GM12878 (cell line): ENCODE measurements at regions not wholly inside any gene's neighbourhood (a gene's known extent, or its start where the extent isn't known, plus 50 kb on each side); places are given as distances from the start of the nearest gene placed in this dataset.

Experiments used
- ATAC-seq: fragments of 200-7000 bp; cut with Tn5 transposase; 3 replicates; pipeline ENCODE4 v1.9.1; 2020; ENCODE audit warnings: mild to moderate bottlenecking, moderate library complexity
- BruUV-seq: library from RNA; stranded (reverse); fragments of 400-500 nt; replicated peaks from 2 replicates; lab custom pipeline; 2021; lab: Mats Ljungman, UMichigan
- CTCF ChIA-PET: fragments of 300-600 bp; sonication (Branson Sonifier 250); formaldehyde crosslinking; extraction: SDS; loops from one replicate; lab custom pipeline; 2021; ENCODE audit warnings: inconsistent platforms; lab: Yijun Ruan, JAX
- POLR2A ChIA-PET: fragments of 350-600 bp; formaldehyde crosslinking; extraction: SDS; loops from one replicate; lab custom pipeline; 2021; ENCODE audit warnings: inconsistent platforms; lab: Charles Lee
- RAD21 ChIA-PET: fragments of 300-600 bp; sonication (Branson Sonifier 250); formaldehyde crosslinking; loops from one replicate; lab custom pipeline; 2023; ENCODE audit warnings: antibody characterized with exemption; ENCODE audit not compliant: unreplicated experiment; lab: Charles Lee
- SMC1A ChIA-PET: fragments of 300-600 bp; sonication (Branson Sonifier 250); formaldehyde crosslinking; loops from one replicate; lab custom pipeline; 2023; ENCODE audit not compliant: unreplicated experiment, uncharacterized antibody; lab: Charles Lee
- DNase-seq: peaks from one replicate; pipeline ENCODE4 v3.0.0-alpha.2; 2011; ENCODE audit warnings: low read depth, low spot score
- FAIRE-seq: peaks from 3 replicates; lab custom pipeline; 2011; peaks lifted over from hg19 to GRCh38; lab: Jason Lieb, UNC
- H2AFZ ChIP-seq: 2 replicates; pipeline ENCODE4 v1.6.0; 2011; ENCODE audit warnings: low read depth, low read length, control low read depth; ENCODE audit not compliant: control insufficient read depth
- H3K27ac ChIP-seq: 2 replicates; pipeline ENCODE4 v1.5.1; 2011; ENCODE audit warnings: control low read depth; ENCODE audit not compliant: control insufficient read depth, insufficient read depth
- H3K27me3 ChIP-seq, 2 experiments: replicated peaks in 1 of 2; 2 replicates each; pipeline versions ENCODE4 v1.6.0 to v1.6.1; 2011; ENCODE audit warnings: low read length in 1 of 2; ENCODE audit not compliant: control insufficient read depth in 2 of 2, insufficient read depth in 2 of 2
- H3K36me3 ChIP-seq, 2 experiments: 2 replicates each; pipeline ENCODE4 v1.5.1; 2011; ENCODE audit warnings: low read length in 1 of 2; ENCODE audit not compliant: control insufficient read depth in 2 of 2, insufficient read depth in 2 of 2
- H3K4me1 ChIP-seq: 2 replicates; pipeline ENCODE4 v1.6.1; 2011; ENCODE audit warnings: mild to moderate bottlenecking, low read length, moderate library complexity, mixed read lengths; ENCODE audit not compliant: control insufficient read depth, insufficient read depth
- H3K4me2 ChIP-seq: 2 replicates; pipeline ENCODE4 v1.6.0; 2011; ENCODE audit warnings: control low read depth; ENCODE audit not compliant: control insufficient read depth, insufficient read depth
- H3K4me3 ChIP-seq: fragments of 200-600 bp; sonication (generic); 2 replicates; pipeline ENCODE4 v1.5.1; 2016
- H3K79me2 ChIP-seq: 2 replicates; pipeline ENCODE4 v1.6.0; 2011; ENCODE audit warnings: low read length; ENCODE audit not compliant: control insufficient read depth, insufficient read depth
- H3K9ac ChIP-seq: 2 replicates; pipeline ENCODE4 v1.8.0; 2011; ENCODE audit warnings: low read length, control low read depth, mixed read lengths; ENCODE audit not compliant: control insufficient read depth, insufficient read depth
- H3K9me3 ChIP-seq: replicated peaks from 3 replicates; pipeline ENCODE4 v1.5.1; 2011; ENCODE audit warnings: mild to moderate bottlenecking, low read length; ENCODE audit not compliant: control insufficient read depth, insufficient read depth
- H4K20me1 ChIP-seq: 2 replicates; pipeline ENCODE4 v1.6.0; 2011; ENCODE audit not compliant: control insufficient read depth, insufficient read depth
- CREM ChIP-seq: IDR thresholded peaks from 2 replicates; pipeline ENCODE4 v1.6.1; 2014; ENCODE audit warnings: antibody characterized with exemption, low read depth
- E4F1 ChIP-seq: fragments of 450-650 bp; IDR thresholded peaks from 2 replicates; pipeline ENCODE4 v1.6.1; 2018; ENCODE audit warnings: borderline replicate concordance, mild to moderate bottlenecking; ENCODE audit not compliant: partially characterized antibody
- FOXK2 ChIP-seq: fragments of 450-650 bp; IDR thresholded peaks from 2 replicates; pipeline ENCODE4 v1.6.1; 2017; ENCODE audit warnings: mild to moderate bottlenecking, moderate library complexity
- HCFC1 ChIP-seq: fragments of 150-350 bp; IDR thresholded peaks from 2 replicates; pipeline ENCODE4 v1.6.1; 2014; ENCODE audit warnings: low read length
- HDAC2 ChIP-seq: fragments of 200-600 bp; sonication (generic); IDR thresholded peaks from 2 replicates; pipeline ENCODE4 v1.6.1; 2017
- IRF5 ChIP-seq: fragments of 450-650 bp; IDR thresholded peaks from 2 replicates; pipeline ENCODE4 v1.6.1; 2017; ENCODE audit warnings: borderline replicate concordance
- MXI1 ChIP-seq: fragments of 150-350 bp; IDR thresholded peaks from 2 replicates; pipeline ENCODE4 v1.6.1; 2011; ENCODE audit warnings: low read depth, mild to moderate bottlenecking, inconsistent platforms, low read length, improper control_type of control experiment
- PAX5 ChIP-seq: IDR thresholded peaks from 2 replicates; pipeline ENCODE4 v1.6.1; 2011; ENCODE audit warnings: low read depth, low read length, borderline replicate concordance
- SREBF2 ChIP-seq: IDR thresholded peaks from 2 replicates; pipeline ENCODE4 v1.6.1; 2012; ENCODE audit warnings: mild to moderate bottlenecking, low read length
- SRF ChIP-seq, 2 experiments: IDR thresholded peaks; 2 replicates each; pipeline ENCODE4 v1.6.1; 2011; ENCODE audit warnings: low read depth in 2 of 2, low read length in 2 of 2, mild to moderate bottlenecking in 1 of 2, moderate library complexity in 1 of 2
- ZZZ3 ChIP-seq: IDR thresholded peaks from 2 replicates; pipeline ENCODE4 v1.6.1; 2011; ENCODE audit warnings: low read depth; ENCODE audit not compliant: control insufficient read depth, insufficient read length
- WGBS: methylation state at CpG from one replicate; pipeline ENCODE4 v1.1.6; 2016; ENCODE audit warnings: low lambda C conversion rate; ENCODE audit not compliant: insufficient replicate concordance, insufficient coverage; ENCODE audit errors: missing lambda C conversion rate; 5-methylcytosine and 5-hydroxymethylcytosine counted together
- in situ Hi-C: fragments of 300-500 bp; cut with MboI; formaldehyde crosslinking; loops from 9 replicates; pipeline ENCODE4 v1.14.3; 2018; ENCODE audit warnings: mixed read lengths
- intact Hi-C: fragments of 100-400 bp; cut with micrococcal nuclease; formaldehyde crosslinking; loops from one replicate; pipeline ENCODE4 v1.14.2; 2022; ENCODE audit not compliant: unreplicated experiment

- intact Hi-C loops = no loop called here
- H3K4me1 ChIP-seq = no peaks in the 10 kb centered on the region
- ChIA-PET RAD21 (no interaction called here), POLR2A (interaction anchor here (0.7 kb wide), 1 partner anchor 29 kb away, joined by 4 read pairs; no protein-coding TSS in a partner anchor), SMC1A (no interaction called here), CTCF (no interaction called here)
- H3K36me3 ChIP-seq = no peaks in the 10 kb centered on the region
- BruUV-seq = no TSS peak
- H3K9me3 ChIP-seq = no peaks in the 10 kb centered on the region
- no peak overlapping the region for H3K27ac ChIP-seq
- ATAC-seq = no peak
- no peak overlapping the region for H3K4me3 ChIP-seq
- 63% methylated on average over 6 of the region's 7 CpGs for WGBS
- H2AFZ ChIP-seq = no peak overlapping the region
- DNase-seq = no peak
- H4K20me1 ChIP-seq = no peaks in the 10 kb centered on the region
- H3K4me2 ChIP-seq = no peak overlapping the region
- peaks cover 0 to 4% of the 10 kb centered on the region in 2 experiments; a peak in 2 of 4 replicates for H3K27me3 ChIP-seq
- TF ChIP-seq FOXK2 (no peak), PAX5 (no peak), CREM (no peak), IRF5 (no peak), SRF (IDR thresholded peaks at IDR 0.05; ENCODE audit: low read depth in 2 of 2, low read length in 2 of 2) (no peak), ZZZ3 (no peak), HCFC1 (no peak), SREBF2 (no peak), E4F1 (no peak), HDAC2 (no peak), MXI1 (no peak)
- H3K9ac ChIP-seq = no peak overlapping the region
- no peak for FAIRE-seq
- no peaks in the 10 kb centered on the region for H3K79me2 ChIP-seq
- in situ Hi-C loops = no loop called here
Observed at GRCh38 chr15:62787401-62787800, 255.1 kb upstream of the TPM1 start.
